Hepatocyte (in vitro differentiated cells): ENCODE measurements at regions not wholly inside any gene's neighbourhood (a gene's known extent, or its start where the extent isn't known, plus 50 kb on each side); places are given as distances from the start of the nearest gene placed in this dataset.

Experiments used
- DNase-seq: peaks from one replicate; pipeline ENCODE4 v3.0.0-alpha.2; 2016; ENCODE audit warnings: low spot score
- H2AFZ ChIP-seq: fragments of 200-600 bp; sonication (generic); 2 replicates; pipeline ENCODE4 v1.6.0; 2016; ENCODE audit warnings: antibody characterized with exemption, mild to moderate bottlenecking
- H3K27ac ChIP-seq: fragments of 200-600 bp; sonication (generic); 2 replicates; pipeline ENCODE4 v1.5.1; 2016; ENCODE audit warnings: mild to moderate bottlenecking
- H3K27me3 ChIP-seq: fragments of 200-600 bp; sonication (generic); 2 replicates; pipeline ENCODE4 v1.6.1; 2016
- H3K36me3 ChIP-seq: fragments of 200-600 bp; sonication (generic); replicated peaks from 2 replicates; pipeline ENCODE4 v1.5.1; 2016; ENCODE audit warnings: low read depth; ENCODE audit not compliant: insufficient read depth
- H3K4me1 ChIP-seq: fragments of 200-600 bp; sonication (generic); 2 replicates; pipeline ENCODE4 v1.5.1; 2016; ENCODE audit warnings: mild to moderate bottlenecking, moderate library complexity; ENCODE audit not compliant: insufficient read depth
- H3K4me2 ChIP-seq: fragments of 200-600 bp; sonication (generic); 2 replicates; pipeline ENCODE4 v1.6.0; 2016
- H3K4me3 ChIP-seq: fragments of 200-600 bp; sonication (generic); 2 replicates; pipeline ENCODE4 v1.5.1; 2016; ENCODE audit warnings: mild to moderate bottlenecking
- H3K79me2 ChIP-seq: fragments of 200-600 bp; sonication (generic); 2 replicates; pipeline ENCODE4 v1.6.0; 2017; ENCODE audit warnings: mild to moderate bottlenecking
- H3K9me2 ChIP-seq: fragments of 200-600 bp; sonication (generic); replicated peaks from 2 replicates; pipeline ENCODE4 v1.6.0; 2017; ENCODE audit warnings: mild to moderate bottlenecking; ENCODE audit not compliant: insufficient read depth
- H3K9me3 ChIP-seq: fragments of 200-600 bp; sonication (generic); 2 replicates; pipeline ENCODE4 v1.5.1; 2016; ENCODE audit warnings: low read depth, mild to moderate bottlenecking
- H4K20me1 ChIP-seq: fragments of 200-600 bp; sonication (generic); 2 replicates; pipeline ENCODE4 v1.6.0; 2016; ENCODE audit warnings: mild to moderate bottlenecking; ENCODE audit not compliant: insufficient read depth, poor library complexity, severe bottlenecking
- EZH2 ChIP-seq: fragments of 200-600 bp; sonication (generic); IDR thresholded peaks from 2 replicates; pipeline ENCODE4 v1.6.1; 2016; ENCODE audit warnings: antibody characterized with exemption, mild to moderate bottlenecking, borderline replicate concordance
- EZH2phosphoT487 ChIP-seq: fragments of 200-600 bp; sonication (generic); IDR thresholded peaks from one replicate; pipeline ENCODE4 v1.6.1; 2018; ENCODE audit warnings: antibody characterized with exemption, mild to moderate bottlenecking, low read depth, moderate library complexity; ENCODE audit not compliant: unreplicated experiment, severe bottlenecking
- WGBS: methylation state at CpG from one replicate; pipeline ENCODE4 v1.1.6; 2016; ENCODE audit warnings: low lambda C conversion rate; ENCODE audit errors: missing lambda C conversion rate; 5-methylcytosine and 5-hydroxymethylcytosine counted together
- TF ChIP-seq, protein P1 (sequence below): fragments of 200-600 bp; sonication (generic); IDR thresholded peaks from 2 replicates; pipeline ENCODE4 v1.5.1; 2016; ENCODE audit warnings: antibody characterized with exemption, mild to moderate bottlenecking; ENCODE audit not compliant: poor library complexity

DNA sequence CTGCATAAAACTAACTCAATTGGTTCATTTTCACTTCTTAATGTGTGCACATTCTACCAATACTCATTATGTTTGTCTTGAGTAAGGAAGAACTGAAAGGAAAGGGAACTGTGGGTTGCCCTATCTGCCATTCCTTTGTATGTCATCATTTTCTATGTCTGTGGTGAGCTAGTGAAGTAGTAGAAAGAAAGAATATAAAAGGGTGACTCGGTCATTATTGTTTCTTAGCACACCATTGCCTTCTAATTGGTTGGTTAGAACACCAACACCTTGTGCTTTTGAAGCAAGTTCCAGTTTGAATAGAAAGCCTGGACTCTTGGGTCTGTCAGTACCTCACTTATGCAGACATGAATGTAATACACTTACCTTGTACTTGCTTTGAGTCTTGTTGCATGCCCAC is 64.3 kb upstream of the MDFIC start:
- no peaks in the 10 kb centered on the region for H3K9me3 ChIP-seq
- H3K4me1 ChIP-seq, result no peaks in the 10 kb centered on the region
- H3K27ac ChIP-seq, result no peak overlapping the region
- H3K4me2 ChIP-seq, result no peak overlapping the region
- H3K9me2 ChIP-seq, result no peaks in the 10 kb centered on the region
- TF ChIP-seq EZH2 (no peak), EZH2phosphoT487 (no peak)
- TF ChIP-seq, protein P1, sequence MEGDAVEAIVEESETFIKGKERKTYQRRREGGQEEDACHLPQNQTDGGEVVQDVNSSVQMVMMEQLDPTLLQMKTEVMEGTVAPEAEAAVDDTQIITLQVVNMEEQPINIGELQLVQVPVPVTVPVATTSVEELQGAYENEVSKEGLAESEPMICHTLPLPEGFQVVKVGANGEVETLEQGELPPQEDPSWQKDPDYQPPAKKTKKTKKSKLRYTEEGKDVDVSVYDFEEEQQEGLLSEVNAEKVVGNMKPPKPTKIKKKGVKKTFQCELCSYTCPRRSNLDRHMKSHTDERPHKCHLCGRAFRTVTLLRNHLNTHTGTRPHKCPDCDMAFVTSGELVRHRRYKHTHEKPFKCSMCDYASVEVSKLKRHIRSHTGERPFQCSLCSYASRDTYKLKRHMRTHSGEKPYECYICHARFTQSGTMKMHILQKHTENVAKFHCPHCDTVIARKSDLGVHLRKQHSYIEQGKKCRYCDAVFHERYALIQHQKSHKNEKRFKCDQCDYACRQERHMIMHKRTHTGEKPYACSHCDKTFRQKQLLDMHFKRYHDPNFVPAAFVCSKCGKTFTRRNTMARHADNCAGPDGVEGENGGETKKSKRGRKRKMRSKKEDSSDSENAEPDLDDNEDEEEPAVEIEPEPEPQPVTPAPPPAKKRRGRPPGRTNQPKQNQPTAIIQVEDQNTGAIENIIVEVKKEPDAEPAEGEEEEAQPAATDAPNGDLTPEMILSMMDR, result no peak
- no peaks in the 10 kb centered on the region for H4K20me1 ChIP-seq
- H3K27me3 ChIP-seq, result no peaks in the 10 kb centered on the region
- 95% methylated on average over 1 of the region's 1 CpG for WGBS
- no peak overlapping the region for H3K4me3 ChIP-seq
- no peaks in the 10 kb centered on the region for H3K79me2 ChIP-seq
- DNase-seq, result no peak
- H3K36me3 ChIP-seq, result no peaks in the 10 kb centered on the region
- no peak overlapping the region for H2AFZ ChIP-seq

DNA sequence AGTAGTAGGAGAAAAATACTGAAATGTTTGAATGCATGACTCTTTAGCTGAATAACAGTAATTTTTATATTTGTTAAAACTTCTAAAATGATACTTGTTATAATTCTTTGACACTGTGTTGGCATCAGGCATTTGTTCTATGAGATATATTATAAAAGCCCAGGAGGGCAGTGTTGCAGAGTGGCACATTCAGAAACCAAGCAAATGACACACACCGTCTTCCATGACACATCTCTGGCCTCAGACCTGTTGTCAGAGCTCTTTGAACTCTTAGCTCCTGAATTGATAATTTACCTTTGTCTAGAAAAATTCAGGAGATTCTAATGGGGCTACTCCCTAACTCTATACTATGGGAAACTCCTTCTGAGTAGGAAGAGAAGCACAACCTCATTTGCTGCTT is 62.4 kb upstream of the MDFIC start:
- H3K9me3 ChIP-seq, result no peaks in the 10 kb centered on the region
- H3K4me3 ChIP-seq, result no peak overlapping the region
- no peaks in the 10 kb centered on the region for H3K4me1 ChIP-seq
- no peak overlapping the region for H3K27ac ChIP-seq
- no peaks in the 10 kb centered on the region for H3K27me3 ChIP-seq
- H2AFZ ChIP-seq, result no peak overlapping the region
- H3K4me2 ChIP-seq, result no peak overlapping the region
- no peaks in the 10 kb centered on the region for H4K20me1 ChIP-seq
- TF ChIP-seq, protein P1, result no peak
- TF ChIP-seq EZH2phosphoT487 (no peak), EZH2 (no peak)
- no peaks in the 10 kb centered on the region for H3K36me3 ChIP-seq
- WGBS, result 96% methylated on average over 1 of the region's 1 CpG
- no peaks in the 10 kb centered on the region for H3K9me2 ChIP-seq
- no peak for DNase-seq
- H3K79me2 ChIP-seq, result no peaks in the 10 kb centered on the region

- WGBS, result 72% methylated on average over 2 of the region's 2 CpGs
- TF ChIP-seq EZH2 (no peak), EZH2phosphoT487 (no peak)
- TF ChIP-seq, protein P1, result no peak
- H3K27me3 ChIP-seq, result no peaks in the 10 kb centered on the region
Measured at GRCh38 chr7:114860206-114860605, 61.7 kb upstream of the MDFIC start.

GRCh38 chr7:114862406-114862805 is 59.5 kb upstream of the MDFIC start:
- Histone ChIP-seq H3K9me2 (no peaks in the 10 kb centered on the region), H3K4me2 (no peak overlapping the region), H3K27me3 (no peaks in the 10 kb centered on the region), H3K36me3 (no peaks in the 10 kb centered on the region), H2AFZ (no peak overlapping the region), H3K9me3 (no peaks in the 10 kb centered on the region), H3K79me2 (no peaks in the 10 kb centered on the region), H3K27ac (no peak overlapping the region), H4K20me1 (no peaks in the 10 kb centered on the region), H3K4me1 (no peaks in the 10 kb centered on the region), H3K4me3 (no peak overlapping the region)
- WGBS, result 96% methylated on average over 2 of the region's 2 CpGs
- TF ChIP-seq, protein P1, result no peak
- DNase-seq, result no peak

More at GRCh38 chr7:114860206-114860605, 61.7 kb upstream of the MDFIC start:
- no peak overlapping the region for H2AFZ ChIP-seq
- no peaks in the 10 kb centered on the region for H3K4me1 ChIP-seq
- no peaks in the 10 kb centered on the region for H4K20me1 ChIP-seq
- no peak overlapping the region for H3K4me2 ChIP-seq
- no peak for DNase-seq
- no peaks in the 10 kb centered on the region for H3K79me2 ChIP-seq
- H3K9me3 ChIP-seq, result no peaks in the 10 kb centered on the region
- H3K27ac ChIP-seq, result no peak overlapping the region
- no peak overlapping the region for H3K4me3 ChIP-seq
- no peaks in the 10 kb centered on the region for H3K36me3 ChIP-seq
- no peaks in the 10 kb centered on the region for H3K9me2 ChIP-seq
